ENCODE measurements at regions not wholly inside any gene's neighbourhood (a gene's known extent, or its start where the extent isn't known, plus 50 kb on each side); places are given as distances from the start of the nearest gene placed in this dataset.

- TF ChIP-seq POLR2AphosphoS5 (IDR thresholded peaks at IDR 0.05; ENCODE audit: low read depth, low read length) (no peak), SIN3A (IDR thresholded peaks at IDR 0.05; ENCODE audit: borderline replicate concordance, insufficient read depth, low read length) (no peak), TAF1 (IDR thresholded peaks at IDR 0.05; ENCODE audit: borderline replicate concordance, insufficient read depth, low read length) (no peak)
Measured at GRCh38 chr12:84247931-84248330, 664.7 kb downstream of the SLC6A15 start.

GRCh38 chr12:84243686-84244085 lies 668.9 kb downstream of the SLC6A15 start:
- TF ChIP-seq TAF1 (IDR thresholded peaks at IDR 0.05; ENCODE audit: borderline replicate concordance, insufficient read depth, low read length) (no peak), FOXP2 (optimal IDR thresholded peaks at IDR 0.05; ENCODE audit: borderline replicate concordance, extremely low read depth, extremely low read length, insufficient read depth) (no peak), POLR2AphosphoS5 (IDR thresholded peaks at IDR 0.05; ENCODE audit: low read depth, low read length) (no peak), SIN3A (IDR thresholded peaks at IDR 0.05; ENCODE audit: borderline replicate concordance, insufficient read depth, low read length) (no peak)
- TF ChIP-seq, protein P1, sequence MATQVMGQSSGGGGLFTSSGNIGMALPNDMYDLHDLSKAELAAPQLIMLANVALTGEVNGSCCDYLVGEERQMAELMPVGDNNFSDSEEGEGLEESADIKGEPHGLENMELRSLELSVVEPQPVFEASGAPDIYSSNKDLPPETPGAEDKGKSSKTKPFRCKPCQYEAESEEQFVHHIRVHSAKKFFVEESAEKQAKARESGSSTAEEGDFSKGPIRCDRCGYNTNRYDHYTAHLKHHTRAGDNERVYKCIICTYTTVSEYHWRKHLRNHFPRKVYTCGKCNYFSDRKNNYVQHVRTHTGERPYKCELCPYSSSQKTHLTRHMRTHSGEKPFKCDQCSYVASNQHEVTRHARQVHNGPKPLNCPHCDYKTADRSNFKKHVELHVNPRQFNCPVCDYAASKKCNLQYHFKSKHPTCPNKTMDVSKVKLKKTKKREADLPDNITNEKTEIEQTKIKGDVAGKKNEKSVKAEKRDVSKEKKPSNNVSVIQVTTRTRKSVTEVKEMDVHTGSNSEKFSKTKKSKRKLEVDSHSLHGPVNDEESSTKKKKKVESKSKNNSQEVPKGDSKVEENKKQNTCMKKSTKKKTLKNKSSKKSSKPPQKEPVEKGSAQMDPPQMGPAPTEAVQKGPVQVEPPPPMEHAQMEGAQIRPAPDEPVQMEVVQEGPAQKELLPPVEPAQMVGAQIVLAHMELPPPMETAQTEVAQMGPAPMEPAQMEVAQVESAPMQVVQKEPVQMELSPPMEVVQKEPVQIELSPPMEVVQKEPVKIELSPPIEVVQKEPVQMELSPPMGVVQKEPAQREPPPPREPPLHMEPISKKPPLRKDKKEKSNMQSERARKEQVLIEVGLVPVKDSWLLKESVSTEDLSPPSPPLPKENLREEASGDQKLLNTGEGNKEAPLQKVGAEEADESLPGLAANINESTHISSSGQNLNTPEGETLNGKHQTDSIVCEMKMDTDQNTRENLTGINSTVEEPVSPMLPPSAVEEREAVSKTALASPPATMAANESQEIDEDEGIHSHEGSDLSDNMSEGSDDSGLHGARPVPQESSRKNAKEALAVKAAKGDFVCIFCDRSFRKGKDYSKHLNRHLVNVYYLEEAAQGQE (IDR thresholded peaks at IDR 0.05; ENCODE audit: insufficient read depth in 1 of 2, low read depth in 2 of 2, low read length in 2 of 2) = no peak

- no peak for TF ChIP-seq FOXP2 (optimal IDR thresholded peaks at IDR 0.05; ENCODE audit: borderline replicate concordance, extremely low read depth, extremely low read length, insufficient read depth)
- TF ChIP-seq POLR2AphosphoS5 (IDR thresholded peaks at IDR 0.05; ENCODE audit: low read depth, low read length) = no peak
- no peak for TF ChIP-seq SIN3A (IDR thresholded peaks at IDR 0.05; ENCODE audit: borderline replicate concordance, insufficient read depth, low read length)
- TF ChIP-seq, protein P1 (IDR thresholded peaks at IDR 0.05; ENCODE audit: insufficient read depth in 1 of 2, low read depth in 2 of 2, low read length in 2 of 2) = no peak
- TF ChIP-seq TAF1 (IDR thresholded peaks at IDR 0.05; ENCODE audit: borderline replicate concordance, insufficient read depth, low read length) = no peak
Measured at GRCh38 chr12:84222841-84223240, 689.8 kb downstream of the SLC6A15 start.

DNA sequence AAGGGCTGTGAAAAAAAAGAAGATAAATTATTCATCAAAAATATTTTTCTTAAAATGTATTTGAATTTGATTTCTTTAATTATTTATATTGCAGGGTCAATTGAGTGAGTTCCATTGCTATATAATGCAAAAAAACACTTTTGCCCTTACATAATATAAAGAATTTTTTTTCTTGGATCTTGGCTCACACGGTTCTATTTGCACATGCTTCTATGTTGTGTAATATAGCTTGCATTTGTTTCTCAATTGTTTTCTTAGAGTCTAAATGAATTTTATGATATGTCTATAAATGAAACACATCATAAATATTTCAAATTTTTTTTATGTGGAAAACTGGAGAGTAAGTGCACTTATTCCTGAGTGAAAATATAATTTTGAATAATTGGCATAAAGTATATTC lies 694.2 kb downstream of the SLC6A15 start:
- TF ChIP-seq POLR2AphosphoS5 (IDR thresholded peaks at IDR 0.05; ENCODE audit: low read depth, low read length) (no peak), SIN3A (IDR thresholded peaks at IDR 0.05; ENCODE audit: borderline replicate concordance, insufficient read depth, low read length) (no peak), FOXP2 (optimal IDR thresholded peaks at IDR 0.05; ENCODE audit: borderline replicate concordance, extremely low read depth, extremely low read length, insufficient read depth) (no peak), TAF1 (IDR thresholded peaks at IDR 0.05; ENCODE audit: borderline replicate concordance, insufficient read depth, low read length) (no peak)
- TF ChIP-seq, protein P1 (IDR thresholded peaks at IDR 0.05; ENCODE audit: insufficient read depth in 1 of 2, low read depth in 2 of 2, low read length in 2 of 2) = no peak

DNA sequence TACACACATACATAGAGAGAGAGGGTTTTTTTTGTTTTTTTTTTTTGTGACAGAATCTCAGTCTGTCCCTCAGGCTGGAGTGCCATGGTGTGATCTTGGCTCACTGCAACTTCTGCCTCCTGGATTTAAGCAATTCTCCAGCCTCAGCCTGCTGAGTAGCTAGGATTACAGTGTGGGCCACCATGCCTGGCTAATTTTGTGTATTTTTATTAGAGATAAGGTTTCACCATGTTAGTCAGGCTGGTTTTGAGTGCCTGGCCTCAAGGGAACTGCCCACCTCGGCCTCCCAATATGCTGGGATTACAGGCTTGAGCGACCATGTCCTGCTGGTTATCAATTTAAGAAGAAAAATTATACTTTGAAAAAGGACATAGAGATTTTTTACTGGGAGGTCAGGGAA lies 710.6 kb downstream of the SLC6A15 start:
- TF ChIP-seq SIN3A (IDR thresholded peaks at IDR 0.05; ENCODE audit: borderline replicate concordance, insufficient read depth, low read length) (no peak), TAF1 (IDR thresholded peaks at IDR 0.05; ENCODE audit: borderline replicate concordance, insufficient read depth, low read length) (no peak), FOXP2 (optimal IDR thresholded peaks at IDR 0.05; ENCODE audit: borderline replicate concordance, extremely low read depth, extremely low read length, insufficient read depth) (no peak), POLR2AphosphoS5 (IDR thresholded peaks at IDR 0.05; ENCODE audit: low read depth, low read length) (no peak)
- TF ChIP-seq, protein P1 (IDR thresholded peaks at IDR 0.05; ENCODE audit: insufficient read depth in 1 of 2, low read depth in 2 of 2, low read length in 2 of 2) = no peak

Measured in PFSK-1 (cell line).